Colonic mucosa (tissue), 4 donors: ENCODE measurements at regions not wholly inside any gene's neighbourhood (a gene's known extent, or its start where the extent isn't known, plus 50 kb on each side); places are given as distances from the start of the nearest gene placed in this dataset.

Experiments used
- DNase-seq: peaks from one replicate; pipeline ENCODE4 v3.0.0-alpha.2; 2020
- H3K27ac ChIP-seq: fragments of 200-600 bp; one replicate; pipeline ENCODE4 v1.8.0; 2021
- H3K27me3 ChIP-seq: fragments of 200-600 bp; one replicate; pipeline ENCODE4 v1.8.0; 2021
- H3K36me3 ChIP-seq: fragments of 200-600 bp; one replicate; pipeline ENCODE4 v1.8.0; 2021
- H3K4me1 ChIP-seq: fragments of 200-600 bp; one replicate; pipeline ENCODE4 v1.8.0; 2021; ENCODE audit warnings: mild to moderate bottlenecking
- H3K4me3 ChIP-seq: fragments of 200-600 bp; one replicate; pipeline ENCODE4 v1.8.0; 2021
- H3K9ac ChIP-seq, 2 donors: one replicate each; pipeline ENCODE4 v1.7.0; 2013; ENCODE audit warnings: control low read depth in 2 of 2, low read depth in 2 of 2, low read length in 2 of 2
- H3K9me3 ChIP-seq: fragments of 200-600 bp; one replicate; pipeline ENCODE4 v1.8.0; 2021
- intact Hi-C: fragments of 100-400 bp; cut with DNase I; formaldehyde crosslinking; loops from one replicate; pipeline ENCODE4 v1.14.1; 2022
- TF ChIP-seq, protein P1 (sequence below): fragments of 200-600 bp; IDR thresholded peaks from one replicate; pipeline ENCODE4 v1.8.0; 2022; ENCODE audit warnings: antibody characterized with exemption, mild to moderate bottlenecking
- donor health status: healthy.
- donor health status: DM: no; HTN: no; CAD: no.
- donor health status: DM: no; HTN: no; CAD: no.

- intact Hi-C loops: no loop called here
- Histone ChIP-seq H3K27ac (no peak overlapping the region), H3K4me1 (no peaks in the 10 kb centered on the region), H3K36me3 (no peaks in the 10 kb centered on the region), H3K9me3 (no peaks in the 10 kb centered on the region), H3K4me3 (no peak overlapping the region), H3K9ac (no peak overlapping the region), H3K27me3 (no peaks in the 10 kb centered on the region)
- TF ChIP-seq, protein P1, sequence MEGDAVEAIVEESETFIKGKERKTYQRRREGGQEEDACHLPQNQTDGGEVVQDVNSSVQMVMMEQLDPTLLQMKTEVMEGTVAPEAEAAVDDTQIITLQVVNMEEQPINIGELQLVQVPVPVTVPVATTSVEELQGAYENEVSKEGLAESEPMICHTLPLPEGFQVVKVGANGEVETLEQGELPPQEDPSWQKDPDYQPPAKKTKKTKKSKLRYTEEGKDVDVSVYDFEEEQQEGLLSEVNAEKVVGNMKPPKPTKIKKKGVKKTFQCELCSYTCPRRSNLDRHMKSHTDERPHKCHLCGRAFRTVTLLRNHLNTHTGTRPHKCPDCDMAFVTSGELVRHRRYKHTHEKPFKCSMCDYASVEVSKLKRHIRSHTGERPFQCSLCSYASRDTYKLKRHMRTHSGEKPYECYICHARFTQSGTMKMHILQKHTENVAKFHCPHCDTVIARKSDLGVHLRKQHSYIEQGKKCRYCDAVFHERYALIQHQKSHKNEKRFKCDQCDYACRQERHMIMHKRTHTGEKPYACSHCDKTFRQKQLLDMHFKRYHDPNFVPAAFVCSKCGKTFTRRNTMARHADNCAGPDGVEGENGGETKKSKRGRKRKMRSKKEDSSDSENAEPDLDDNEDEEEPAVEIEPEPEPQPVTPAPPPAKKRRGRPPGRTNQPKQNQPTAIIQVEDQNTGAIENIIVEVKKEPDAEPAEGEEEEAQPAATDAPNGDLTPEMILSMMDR: no peak
- DNase-seq: no peak
These were observed 672.2 kb upstream of the ACVR2A start for GRCh38 chr2:147172493-147173188.

DNA sequence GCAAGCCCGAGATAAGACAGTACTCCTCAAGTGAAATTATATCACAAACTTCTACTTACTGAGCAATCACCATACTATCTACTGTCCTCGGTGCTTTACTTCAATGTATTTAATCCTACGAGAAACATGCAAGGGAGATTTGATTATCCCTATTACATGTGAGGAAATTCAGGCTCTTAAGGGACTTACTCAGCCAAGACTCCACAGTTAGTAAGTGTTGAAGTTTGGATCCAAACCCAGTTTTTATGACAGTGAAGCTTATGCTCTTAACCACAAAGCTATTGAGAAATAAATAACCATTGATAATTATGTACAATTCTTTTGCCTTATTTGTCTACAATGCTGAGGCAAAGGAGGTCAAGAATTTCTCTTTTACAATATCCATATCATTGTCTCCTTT lies 672.9 kb upstream of the ACVR2A start:
- Histone ChIP-seq H3K9me3 (no peaks in the 10 kb centered on the region), H3K9ac (no peak overlapping the region)

DNA sequence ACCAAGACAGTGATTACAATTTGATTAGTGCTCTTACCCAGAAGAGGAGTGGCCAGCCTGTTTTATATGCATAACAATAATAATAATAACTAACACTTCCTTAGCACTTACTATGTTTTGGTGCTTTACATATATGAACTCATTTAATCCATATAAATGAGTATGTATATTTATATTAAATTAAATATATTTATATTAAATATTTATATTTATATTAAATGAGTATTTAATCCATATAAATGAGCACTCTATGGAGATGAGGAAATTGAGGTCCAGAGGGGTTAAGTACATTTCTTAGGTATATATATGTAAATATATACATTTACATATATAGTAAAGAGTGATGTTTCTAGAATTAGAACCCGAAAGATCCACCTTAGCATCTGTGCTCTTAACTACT lies 673.9 kb upstream of the ACVR2A start:
- H3K4me1 ChIP-seq: no peaks in the 10 kb centered on the region
- DNase-seq: no peak
- no peaks in the 10 kb centered on the region for H3K36me3 ChIP-seq
- no peaks in the 10 kb centered on the region for H3K27me3 ChIP-seq
- H3K9me3 ChIP-seq: no peaks in the 10 kb centered on the region
- no peak overlapping the region for H3K4me3 ChIP-seq
- TF ChIP-seq, protein P1: no peak
- no peak overlapping the region for H3K27ac ChIP-seq
- H3K9ac ChIP-seq: no peak overlapping the region
- intact Hi-C loops: no loop called here

More for the DNA sequence above, 672.9 kb upstream of the ACVR2A start:
- no peak for DNase-seq
- Histone ChIP-seq H3K36me3 (no peaks in the 10 kb centered on the region), H3K4me1 (no peaks in the 10 kb centered on the region), H3K27me3 (no peaks in the 10 kb centered on the region), H3K4me3 (no peak overlapping the region), H3K27ac (no peak overlapping the region)
- intact Hi-C loops: no loop called here
- TF ChIP-seq, protein P1: no peak

- no peak overlapping the region for H3K9ac ChIP-seq
- H3K36me3 ChIP-seq: no peaks in the 10 kb centered on the region
- TF ChIP-seq, protein P1: no peak
- no peak for DNase-seq
- H3K4me1 ChIP-seq: no peaks in the 10 kb centered on the region
- no peaks in the 10 kb centered on the region for H3K9me3 ChIP-seq
- H3K4me3 ChIP-seq: no peak overlapping the region
- no peaks in the 10 kb centered on the region for H3K27me3 ChIP-seq
- H3K27ac ChIP-seq: no peak overlapping the region
- intact Hi-C loops: no loop called here
These were observed 679.0 kb upstream of the ACVR2A start for GRCh38 chr2:147165697-147166382.

- Histone ChIP-seq H3K36me3 (no peaks in the 10 kb centered on the region), H3K27me3 (no peaks in the 10 kb centered on the region), H3K4me1 (no peaks in the 10 kb centered on the region), H3K4me3 (no peak overlapping the region), H3K9me3 (no peaks in the 10 kb centered on the region), H3K9ac (no peak overlapping the region), H3K27ac (no peak overlapping the region)
- DNase-seq: no peak
- TF ChIP-seq, protein P1: no peak
- intact Hi-C loops: no loop called here
These were observed 680.3 kb upstream of the ACVR2A start for GRCh38 chr2:147164563-147164962.
